Coronary artery (tissue), 2 donors: ENCODE measurements at regions not wholly inside any gene's neighbourhood (a gene's known extent, or its start where the extent isn't known, plus 50 kb on each side); places are given as distances from the start of the nearest gene placed in this dataset.

Source experiments
- DNase-seq: peaks from one replicate; pipeline ENCODE4 v3.0.0-alpha.2; 2017; ENCODE audit warnings: low spot score
- H3K27ac ChIP-seq, 2 donors: fragments of 200-600 bp; sonication (generic); one replicate each; pipeline ENCODE4 v1.5.1; 2016 to 2019
- H3K4me3 ChIP-seq: fragments of 200-600 bp; sonication (generic); 2 replicates; pipeline ENCODE4 v1.5.1; 2016; ENCODE audit warnings: mild to moderate bottlenecking, moderate library complexity
- CTCF ChIP-seq: fragments of 200-600 bp; sonication (generic); IDR thresholded peaks from one replicate; pipeline ENCODE4 v1.5.1; 2019; ENCODE audit warnings: antibody characterized with exemption

GRCh38 chrX:95117556-95117955, 1443.5 kb downstream of the FAM133A start:
- TF ChIP-seq CTCF, result no peak
- no peak for DNase-seq
- H3K27ac ChIP-seq, result no peak overlapping the region
- no peak overlapping the region for H3K4me3 ChIP-seq

DNA sequence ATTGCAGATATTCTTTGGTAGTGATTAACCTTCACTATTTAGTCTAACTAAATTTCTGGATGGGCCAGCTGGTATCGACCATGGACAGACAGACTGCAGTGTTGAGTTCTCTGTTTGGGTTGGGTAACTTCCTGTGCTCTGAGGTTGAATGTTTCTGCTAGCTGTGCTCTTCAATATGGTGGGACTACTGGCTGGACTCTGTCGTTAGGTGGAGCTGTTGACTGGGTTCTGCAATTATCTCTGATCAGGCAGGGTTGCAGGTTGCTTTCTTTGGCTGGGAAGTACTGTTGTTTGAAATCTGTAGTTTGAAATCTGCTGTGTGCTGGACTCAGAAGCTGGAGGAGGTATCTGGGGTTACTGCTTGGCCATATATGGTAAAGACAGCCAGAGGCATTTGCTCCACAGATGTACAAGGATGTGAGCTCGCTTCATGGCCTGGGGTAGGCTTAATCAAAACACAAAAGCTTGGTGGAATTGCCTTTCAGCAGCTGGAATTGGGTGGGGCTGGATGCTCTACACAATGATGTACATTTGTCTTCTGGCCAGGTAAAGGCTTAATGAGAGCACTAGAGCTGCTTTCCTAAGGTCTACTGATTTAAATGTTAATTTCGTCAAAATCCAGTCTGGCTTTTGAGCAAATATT, 1472.0 kb downstream of the FAM133A start:
- no peak for DNase-seq
- Histone ChIP-seq H3K27ac (no peak overlapping the region), H3K4me3 (no peak overlapping the region)
- TF ChIP-seq CTCF, result no peak

DNA sequence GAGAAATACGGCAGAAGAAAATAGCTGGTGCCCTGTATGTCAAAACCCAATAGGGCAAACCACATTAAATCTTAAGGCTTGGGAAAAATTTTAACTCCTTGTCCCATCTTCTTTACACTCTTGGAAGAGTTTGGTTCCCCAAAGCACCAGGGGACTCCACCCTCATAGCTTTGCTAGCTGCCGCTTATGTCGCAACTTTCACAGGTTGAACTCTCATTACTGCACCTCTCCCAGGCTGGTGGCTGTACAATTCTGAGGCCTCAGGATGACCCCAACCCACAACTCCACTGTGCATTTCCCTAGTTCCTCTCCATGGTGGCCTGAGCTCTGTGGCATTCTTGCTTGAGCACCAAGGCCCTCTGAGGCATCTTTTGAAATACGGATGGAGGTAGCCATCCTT, 1478.8 kb downstream of the FAM133A start:
- no peak for TF ChIP-seq CTCF
- DNase-seq, result no peak
- H3K27ac ChIP-seq, result no peak overlapping the region
- no peak overlapping the region for H3K4me3 ChIP-seq

- no peak for DNase-seq
- TF ChIP-seq CTCF, result no peak
- Histone ChIP-seq H3K4me3 (no peak overlapping the region), H3K27ac (no peak overlapping the region)
Observed at GRCh38 chrX:95156566-95156965, 1482.6 kb downstream of the FAM133A start.
